ENCODE measurements at regions not wholly inside any gene's neighbourhood (a gene's known extent, or its start where the extent isn't known, plus 50 kb on each side); places are given as distances from the start of the nearest gene placed in this dataset.

GRCh38 chr9:119963258-119963797, 594.1 kb upstream of the BRINP1 start:
- Histone ChIP-seq H3K4me3 (ENCODE audit: low read depth, low read length, poor library complexity, severe bottlenecking) (no peak overlapping the region), H3K27me3 (ENCODE audit: insufficient read depth, low read length) (no peaks in the 10 kb centered on the region), H3K9ac (ENCODE audit: low read length) (no peak overlapping the region), H2AFZ (ENCODE audit: low read length) (no peak overlapping the region), H3F3A (ENCODE audit: insufficient read depth, low read length) (no peaks in the 10 kb centered on the region), H3K27ac (ENCODE audit: low read depth, low read length, poor library complexity, severe bottlenecking) (no peak overlapping the region), H3K36me3 (ENCODE audit: insufficient read depth, low read length) (no peaks in the 10 kb centered on the region), H3K4me1 (ENCODE audit: insufficient read depth, low read length, severe bottlenecking) (no peaks in the 10 kb centered on the region), H3K79me2 (ENCODE audit: insufficient read depth, low read length) (no peaks in the 10 kb centered on the region), H3K9me2 (ENCODE audit: low read depth, low read length) (no peaks in the 10 kb centered on the region), H4K20me1 (ENCODE audit: insufficient read depth, low read length) (no peaks in the 10 kb centered on the region), H3K9me3 (ENCODE audit: low read length) (no peaks in the 10 kb centered on the region), H3K4me2 (ENCODE audit: low read length) (no peak overlapping the region)
- TF ChIP-seq, protein P1, sequence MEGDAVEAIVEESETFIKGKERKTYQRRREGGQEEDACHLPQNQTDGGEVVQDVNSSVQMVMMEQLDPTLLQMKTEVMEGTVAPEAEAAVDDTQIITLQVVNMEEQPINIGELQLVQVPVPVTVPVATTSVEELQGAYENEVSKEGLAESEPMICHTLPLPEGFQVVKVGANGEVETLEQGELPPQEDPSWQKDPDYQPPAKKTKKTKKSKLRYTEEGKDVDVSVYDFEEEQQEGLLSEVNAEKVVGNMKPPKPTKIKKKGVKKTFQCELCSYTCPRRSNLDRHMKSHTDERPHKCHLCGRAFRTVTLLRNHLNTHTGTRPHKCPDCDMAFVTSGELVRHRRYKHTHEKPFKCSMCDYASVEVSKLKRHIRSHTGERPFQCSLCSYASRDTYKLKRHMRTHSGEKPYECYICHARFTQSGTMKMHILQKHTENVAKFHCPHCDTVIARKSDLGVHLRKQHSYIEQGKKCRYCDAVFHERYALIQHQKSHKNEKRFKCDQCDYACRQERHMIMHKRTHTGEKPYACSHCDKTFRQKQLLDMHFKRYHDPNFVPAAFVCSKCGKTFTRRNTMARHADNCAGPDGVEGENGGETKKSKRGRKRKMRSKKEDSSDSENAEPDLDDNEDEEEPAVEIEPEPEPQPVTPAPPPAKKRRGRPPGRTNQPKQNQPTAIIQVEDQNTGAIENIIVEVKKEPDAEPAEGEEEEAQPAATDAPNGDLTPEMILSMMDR (IDR thresholded peaks at IDR 0.05; ENCODE audit: low read length): no peak
- TF ChIP-seq EZH2 (IDR thresholded peaks at IDR 0.05; ENCODE audit: borderline replicate concordance, low read length): no peak

DNA sequence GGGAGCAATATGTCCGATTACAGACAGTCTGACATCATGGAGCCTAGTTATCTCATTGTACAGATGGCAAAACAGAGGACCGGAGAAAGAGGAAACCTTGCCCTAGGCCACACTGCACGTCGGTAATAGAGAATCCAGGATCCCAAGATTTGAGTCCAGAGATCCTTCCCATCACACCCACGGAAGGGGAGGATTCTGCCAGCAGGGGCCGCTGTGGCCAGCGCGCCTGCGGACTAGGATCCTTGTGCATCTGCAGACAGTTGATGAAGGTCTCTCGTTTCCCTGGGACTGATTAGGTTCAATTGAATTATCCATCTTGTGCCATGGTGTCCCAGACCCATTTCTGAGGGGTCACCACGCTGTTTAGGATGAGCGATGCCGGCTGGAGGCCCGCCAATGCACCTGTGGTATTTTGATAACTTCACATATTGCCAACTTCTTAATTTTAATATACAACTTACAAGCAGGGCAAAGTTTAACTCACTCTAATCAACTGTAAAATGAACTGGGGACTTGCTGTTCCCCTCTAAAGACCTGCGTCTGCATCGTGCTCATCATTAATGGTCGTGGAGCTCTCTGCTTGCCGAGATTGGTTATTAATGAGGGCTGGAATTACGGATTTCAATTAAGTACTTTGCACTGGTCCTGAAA, 592.7 kb upstream of the BRINP1 start:
- H3K27ac ChIP-seq (ENCODE audit: low read depth, low read length, poor library complexity, severe bottlenecking): no peak overlapping the region
- H3K79me2 ChIP-seq (ENCODE audit: insufficient read depth, low read length): no peaks in the 10 kb centered on the region
- no peak overlapping the region for H3K9ac ChIP-seq (ENCODE audit: low read length)
- no peaks in the 10 kb centered on the region for H4K20me1 ChIP-seq (ENCODE audit: insufficient read depth, low read length)
- no peaks in the 10 kb centered on the region for H3K4me1 ChIP-seq (ENCODE audit: insufficient read depth, low read length, severe bottlenecking)
- H3K4me3 ChIP-seq (ENCODE audit: low read depth, low read length, poor library complexity, severe bottlenecking): no peak overlapping the region
- H2AFZ ChIP-seq (ENCODE audit: low read length): no peak overlapping the region
- no peaks in the 10 kb centered on the region for H3K9me3 ChIP-seq (ENCODE audit: low read length)
- H3F3A ChIP-seq (ENCODE audit: insufficient read depth, low read length): no peaks in the 10 kb centered on the region
- H3K36me3 ChIP-seq (ENCODE audit: insufficient read depth, low read length): no peaks in the 10 kb centered on the region
- no peak overlapping the region for H3K4me2 ChIP-seq (ENCODE audit: low read length)
- H3K27me3 ChIP-seq (ENCODE audit: insufficient read depth, low read length): no peaks in the 10 kb centered on the region
- TF ChIP-seq, protein P1 (IDR thresholded peaks at IDR 0.05; ENCODE audit: low read length): peak; percentile 78
- TF ChIP-seq EZH2 (IDR thresholded peaks at IDR 0.05; ENCODE audit: borderline replicate concordance, low read length): no peak
- no peaks in the 10 kb centered on the region for H3K9me2 ChIP-seq (ENCODE audit: low read depth, low read length)

GRCh38 chr9:119959846-119960545, 590.8 kb upstream of the BRINP1 start:
- Histone ChIP-seq H3K4me1 (ENCODE audit: insufficient read depth, low read length, severe bottlenecking) (no peaks in the 10 kb centered on the region), H3K9ac (ENCODE audit: low read length) (no peak overlapping the region), H3K9me2 (ENCODE audit: low read depth, low read length) (no peaks in the 10 kb centered on the region), H3K79me2 (ENCODE audit: insufficient read depth, low read length) (no peaks in the 10 kb centered on the region), H4K20me1 (ENCODE audit: insufficient read depth, low read length) (no peaks in the 10 kb centered on the region), H3K9me3 (ENCODE audit: low read length) (no peaks in the 10 kb centered on the region), H3K36me3 (ENCODE audit: insufficient read depth, low read length) (no peaks in the 10 kb centered on the region), H3K4me3 (ENCODE audit: low read depth, low read length, poor library complexity, severe bottlenecking) (no peak overlapping the region), H2AFZ (ENCODE audit: low read length) (no peak overlapping the region), H3K4me2 (ENCODE audit: low read length) (no peak overlapping the region), H3K27me3 (ENCODE audit: insufficient read depth, low read length) (no peaks in the 10 kb centered on the region), H3K27ac (ENCODE audit: low read depth, low read length, poor library complexity, severe bottlenecking) (no peak overlapping the region), H3F3A (ENCODE audit: insufficient read depth, low read length) (no peaks in the 10 kb centered on the region)
- TF ChIP-seq, protein P1 (IDR thresholded peaks at IDR 0.05; ENCODE audit: low read length): no peak
- no peak for TF ChIP-seq EZH2 (IDR thresholded peaks at IDR 0.05; ENCODE audit: borderline replicate concordance, low read length)

Data from OCI-LY1 (cell line).